Duodenal mucosa (tissue), 2 donors: ENCODE measurements at regions not wholly inside any gene's neighbourhood (a gene's known extent, or its start where the extent isn't known, plus 50 kb on each side); places are given as distances from the start of the nearest gene placed in this dataset.

Experiments used
- H3K27ac ChIP-seq: one replicate; pipeline ENCODE4 v1.7.0; 2013; ENCODE audit warnings: low read depth, low read length
- H3K27me3 ChIP-seq, 2 donors: one replicate each; pipeline ENCODE4 v1.7.0; 2013; ENCODE audit warnings: low read length in 2 of 2, control low read depth in 1 of 2; ENCODE audit not compliant: insufficient read depth in 2 of 2, control insufficient read depth in 1 of 2
- H3K36me3 ChIP-seq, 2 donors: one replicate each; pipeline ENCODE4 v1.7.0; 2013; ENCODE audit warnings: low read length in 2 of 2, control low read depth in 1 of 2; ENCODE audit not compliant: insufficient read depth in 2 of 2, control insufficient read depth in 1 of 2
- H3K4me1 ChIP-seq, 2 donors: one replicate each; pipeline ENCODE4 v1.7.0; 2013; ENCODE audit warnings: low read length in 2 of 2, control low read depth in 1 of 2; ENCODE audit not compliant: insufficient read depth in 2 of 2, control insufficient read depth in 1 of 2
- H3K4me3 ChIP-seq, 2 donors: one replicate each; pipeline ENCODE4 v1.7.0; 2013; ENCODE audit warnings: low read length in 2 of 2, low read depth in 1 of 2
- H3K9ac ChIP-seq, 2 donors: one replicate each; pipeline ENCODE4 v1.7.0; 2013; ENCODE audit warnings: low read length in 2 of 2, low read depth in 1 of 2
- H3K9me3 ChIP-seq, 2 donors: one replicate each; pipeline ENCODE4 v1.7.0; 2013; ENCODE audit warnings: low read length in 2 of 2, control low read depth in 1 of 2; ENCODE audit not compliant: control insufficient read depth in 1 of 2

- Histone ChIP-seq H3K27ac (peak overlapping the region; percentile 5), H3K9ac (no peak overlapping the region), H3K4me1 (peaks cover 20 to 32% of the 10 kb centered on the region in 2 donors), H3K36me3 (no peaks in the 10 kb centered on the region), H3K27me3 (no peaks in the 10 kb centered on the region), H3K9me3 (no peaks in the 10 kb centered on the region), H3K4me3 (no peak overlapping the region)
Observed at GRCh38 chr9:109912082-109912582, 132.1 kb downstream of the PALM2AKAP2 start.

GRCh38 chr9:109912726-109913460 lies 132.9 kb downstream of the PALM2AKAP2 start:
- no peaks in the 10 kb centered on the region for H3K36me3 ChIP-seq
- no peaks in the 10 kb centered on the region for H3K9me3 ChIP-seq
- H3K4me3 ChIP-seq = no peak overlapping the region
- no peak overlapping the region for H3K27ac ChIP-seq
- H3K27me3 ChIP-seq = no peaks in the 10 kb centered on the region
- H3K9ac ChIP-seq = no peak overlapping the region
- H3K4me1 ChIP-seq = peaks cover 18 to 27% of the 10 kb centered on the region in 2 donors

- Histone ChIP-seq H3K4me3 (no peak overlapping the region), H3K4me1 (peaks cover 21 to 31% of the 10 kb centered on the region in 2 donors), H3K27ac (no peak overlapping the region), H3K9me3 (no peaks in the 10 kb centered on the region), H3K36me3 (no peaks in the 10 kb centered on the region), H3K27me3 (no peaks in the 10 kb centered on the region), H3K9ac (no peak overlapping the region)
Observed at GRCh38 chr9:109913461-109913810, 133.4 kb downstream of the PALM2AKAP2 start.

GRCh38 chr9:109914280-109915027 lies 134.5 kb downstream of the PALM2AKAP2 start:
- Histone ChIP-seq H3K9ac (no peak overlapping the region), H3K4me1 (peaks cover 26 to 39% of the 10 kb centered on the region in 2 donors), H3K36me3 (no peaks in the 10 kb centered on the region), H3K4me3 (no peak overlapping the region), H3K27ac (no peak overlapping the region), H3K9me3 (no peaks in the 10 kb centered on the region), H3K27me3 (no peaks in the 10 kb centered on the region)

GRCh38 chr9:109916316-109916715 lies 136.3 kb downstream of the PALM2AKAP2 start:
- H3K27me3 ChIP-seq = no peaks in the 10 kb centered on the region
- no peaks in the 10 kb centered on the region for H3K36me3 ChIP-seq
- H3K9me3 ChIP-seq = no peaks in the 10 kb centered on the region
- H3K27ac ChIP-seq = no peak overlapping the region
- no peak overlapping the region for H3K4me3 ChIP-seq
- peaks cover 20 to 28% of the 10 kb centered on the region in 2 donors for H3K4me1 ChIP-seq
- H3K9ac ChIP-seq = no peak overlapping the region

- Histone ChIP-seq H3K9ac (no peak overlapping the region), H3K27ac (no peak overlapping the region), H3K27me3 (no peaks in the 10 kb centered on the region)
Observed at GRCh38 chr9:109918339-109919163, 138.6 kb downstream of the PALM2AKAP2 start.

GRCh38 chr9:109919736-109920408 lies 139.9 kb downstream of the PALM2AKAP2 start:
- H3K9me3 ChIP-seq = no peaks in the 10 kb centered on the region
- H3K4me3 ChIP-seq = no peak overlapping the region
- no peak overlapping the region for H3K9ac ChIP-seq
- H3K4me1 ChIP-seq = peaks cover 16 to 17% of the 10 kb centered on the region in 2 donors
- no peaks in the 10 kb centered on the region for H3K27me3 ChIP-seq
- H3K36me3 ChIP-seq = no peaks in the 10 kb centered on the region
- no peak overlapping the region for H3K27ac ChIP-seq

More at GRCh38 chr9:109918339-109919163, 138.6 kb downstream of the PALM2AKAP2 start:
- H3K36me3 ChIP-seq = no peaks in the 10 kb centered on the region
- H3K4me3 ChIP-seq = peak overlapping the region; percentile 29 to 32
- H3K9me3 ChIP-seq = no peaks in the 10 kb centered on the region
- H3K4me1 ChIP-seq = peaks cover 16 to 17% of the 10 kb centered on the region in 2 donors

- H3K36me3 ChIP-seq = no peaks in the 10 kb centered on the region
- peaks cover 11 to 19% of the 10 kb centered on the region in 2 donors for H3K4me1 ChIP-seq
- no peak overlapping the region for H3K27ac ChIP-seq
- H3K9me3 ChIP-seq = no peaks in the 10 kb centered on the region
- no peaks in the 10 kb centered on the region for H3K27me3 ChIP-seq
- no peak overlapping the region for H3K9ac ChIP-seq
- H3K4me3 ChIP-seq = no peak overlapping the region
Observed at GRCh38 chr9:109922617-109923470, 142.8 kb downstream of the PALM2AKAP2 start.

- Histone ChIP-seq H3K4me1 (peaks cover 6 to 14% of the 10 kb centered on the region in 2 donors), H3K4me3 (no peak overlapping the region), H3K9me3 (no peaks in the 10 kb centered on the region), H3K27ac (no peak overlapping the region), H3K27me3 (no peaks in the 10 kb centered on the region), H3K9ac (no peak overlapping the region), H3K36me3 (no peaks in the 10 kb centered on the region)
Observed at GRCh38 chr9:109923471-109923760, 143.4 kb downstream of the PALM2AKAP2 start.
